DND-41 (cell line): ENCODE measurements at regions not wholly inside any gene's neighbourhood (a gene's known extent, or its start where the extent isn't known, plus 50 kb on each side); places are given as distances from the start of the nearest gene placed in this dataset.
"Not testable (repeated sequence)": the region's sequence is repeated elsewhere in the genome, so short reads cannot be mapped to it uniquely, and the experiment has no call there.

ENCODE experiments used
- ATAC-seq: fragments of 200-7000 bp; cut with Tn5 transposase; 3 replicates; pipeline ENCODE4 v1.9.1; 2021; ENCODE audit warnings: low read depth; ENCODE audit not compliant: insufficient read depth
- DNase-seq: peaks from one replicate; pipeline ENCODE4 v3.0.0-alpha.2; 2020
- H2AFZ ChIP-seq: 2 replicates; pipeline ENCODE4 v1.6.0; 2012; ENCODE audit warnings: low read depth, low read length
- H3K27ac ChIP-seq: 2 replicates; pipeline ENCODE4 v1.5.1; 2012; ENCODE audit warnings: low read length, inconsistent platforms
- H3K27me3 ChIP-seq: fragments of 200-600 bp; sonication (generic); 2 replicates; pipeline ENCODE4 v1.6.0; 2012; ENCODE audit warnings: low read length, mild to moderate bottlenecking, inconsistent platforms; ENCODE audit not compliant: insufficient read depth, poor library complexity
- H3K36me3 ChIP-seq: 2 replicates; pipeline ENCODE4 v1.5.1; 2012; ENCODE audit warnings: low read length, inconsistent platforms; ENCODE audit not compliant: insufficient read depth
- H3K4me1 ChIP-seq: 2 replicates; pipeline ENCODE4 v1.5.1; 2012; ENCODE audit warnings: mild to moderate bottlenecking, low read length; ENCODE audit not compliant: insufficient read depth
- H3K4me2 ChIP-seq: 2 replicates; pipeline ENCODE4 v1.6.0; 2012; ENCODE audit warnings: mild to moderate bottlenecking, moderate library complexity, low read length, inconsistent platforms; ENCODE audit not compliant: insufficient read depth
- H3K4me3 ChIP-seq, 2 experiments: fragments of 200-600 bp in 1 of 2; shearing (Covaris generic) in 1 of 2; 2 replicates each; pipeline ENCODE4 v1.5.1; 2012 to 2016; ENCODE audit warnings: inconsistent platforms in 2 of 2, low read length in 2 of 2, mild to moderate bottlenecking in 2 of 2, low read depth in 1 of 2, moderate library complexity in 1 of 2
- H3K79me2 ChIP-seq: 2 replicates; pipeline ENCODE4 v1.6.0; 2012; ENCODE audit warnings: low read length, inconsistent platforms; ENCODE audit not compliant: insufficient read depth
- H3K9ac ChIP-seq: 2 replicates; pipeline ENCODE4 v1.6.0; 2012; ENCODE audit warnings: low read depth, mild to moderate bottlenecking, inconsistent platforms, low read length, moderate library complexity
- H3K9me3 ChIP-seq: 2 replicates; pipeline ENCODE4 v1.5.1; 2012; ENCODE audit warnings: low read length, moderate library complexity, mild to moderate bottlenecking, inconsistent platforms; ENCODE audit not compliant: insufficient read depth, severe bottlenecking
- H4K20me1 ChIP-seq: 2 replicates; pipeline ENCODE4 v1.6.0; 2012; ENCODE audit warnings: low read length; ENCODE audit not compliant: insufficient read depth
- EZH2 ChIP-seq: IDR thresholded peaks from 3 replicates; pipeline ENCODE4 v1.6.1; 2012; ENCODE audit warnings: borderline replicate concordance, low read depth, mild to moderate bottlenecking, moderate library complexity, low read length, inconsistent platforms; ENCODE audit not compliant: severe bottlenecking
- TF ChIP-seq, protein P1 (sequence below): IDR thresholded peaks from 2 replicates; pipeline ENCODE4 v1.5.1; 2012; ENCODE audit warnings: borderline replicate concordance, low read length, moderate library complexity, mild to moderate bottlenecking; ENCODE audit not compliant: poor library complexity, severe bottlenecking; ENCODE audit errors: extremely low read depth

DNA sequence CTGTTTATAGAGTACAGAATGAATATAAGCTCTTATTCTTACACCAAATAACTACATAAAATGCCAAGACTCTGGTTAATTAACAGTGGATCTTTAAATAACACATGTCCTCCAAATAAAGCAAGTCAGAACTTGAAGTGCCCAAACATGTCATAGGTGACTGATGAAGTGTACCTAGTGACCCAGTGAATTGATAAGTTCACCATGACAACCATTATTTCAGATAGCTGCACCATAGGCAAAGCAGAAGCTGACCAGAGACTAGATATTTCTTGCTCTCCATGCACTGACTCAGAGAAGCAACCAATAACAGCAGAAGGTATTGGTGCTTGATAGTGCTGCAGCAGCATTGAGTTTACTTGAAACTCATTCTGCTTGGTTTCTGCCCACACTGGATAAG is 192.1 kb downstream of the DUSP10 start:
- H3K9me3 ChIP-seq: no peaks in the 10 kb centered on the region
- H3K27ac ChIP-seq: no peak overlapping the region
- H3K36me3 ChIP-seq: no peaks in the 10 kb centered on the region
- no peak for TF ChIP-seq EZH2
- TF ChIP-seq, protein P1, sequence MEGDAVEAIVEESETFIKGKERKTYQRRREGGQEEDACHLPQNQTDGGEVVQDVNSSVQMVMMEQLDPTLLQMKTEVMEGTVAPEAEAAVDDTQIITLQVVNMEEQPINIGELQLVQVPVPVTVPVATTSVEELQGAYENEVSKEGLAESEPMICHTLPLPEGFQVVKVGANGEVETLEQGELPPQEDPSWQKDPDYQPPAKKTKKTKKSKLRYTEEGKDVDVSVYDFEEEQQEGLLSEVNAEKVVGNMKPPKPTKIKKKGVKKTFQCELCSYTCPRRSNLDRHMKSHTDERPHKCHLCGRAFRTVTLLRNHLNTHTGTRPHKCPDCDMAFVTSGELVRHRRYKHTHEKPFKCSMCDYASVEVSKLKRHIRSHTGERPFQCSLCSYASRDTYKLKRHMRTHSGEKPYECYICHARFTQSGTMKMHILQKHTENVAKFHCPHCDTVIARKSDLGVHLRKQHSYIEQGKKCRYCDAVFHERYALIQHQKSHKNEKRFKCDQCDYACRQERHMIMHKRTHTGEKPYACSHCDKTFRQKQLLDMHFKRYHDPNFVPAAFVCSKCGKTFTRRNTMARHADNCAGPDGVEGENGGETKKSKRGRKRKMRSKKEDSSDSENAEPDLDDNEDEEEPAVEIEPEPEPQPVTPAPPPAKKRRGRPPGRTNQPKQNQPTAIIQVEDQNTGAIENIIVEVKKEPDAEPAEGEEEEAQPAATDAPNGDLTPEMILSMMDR: no peak
- H3K4me3 ChIP-seq: no peak overlapping the region
- ATAC-seq (no peak), DNase-seq (no peak)
- no peak overlapping the region for H3K9ac ChIP-seq
- no peaks in the 10 kb centered on the region for H3K79me2 ChIP-seq
- H3K4me2 ChIP-seq: no peak overlapping the region
- no peaks in the 10 kb centered on the region for H3K27me3 ChIP-seq
- no peak overlapping the region for H2AFZ ChIP-seq
- no peaks in the 10 kb centered on the region for H3K4me1 ChIP-seq
- no peaks in the 10 kb centered on the region for H4K20me1 ChIP-seq

DNA sequence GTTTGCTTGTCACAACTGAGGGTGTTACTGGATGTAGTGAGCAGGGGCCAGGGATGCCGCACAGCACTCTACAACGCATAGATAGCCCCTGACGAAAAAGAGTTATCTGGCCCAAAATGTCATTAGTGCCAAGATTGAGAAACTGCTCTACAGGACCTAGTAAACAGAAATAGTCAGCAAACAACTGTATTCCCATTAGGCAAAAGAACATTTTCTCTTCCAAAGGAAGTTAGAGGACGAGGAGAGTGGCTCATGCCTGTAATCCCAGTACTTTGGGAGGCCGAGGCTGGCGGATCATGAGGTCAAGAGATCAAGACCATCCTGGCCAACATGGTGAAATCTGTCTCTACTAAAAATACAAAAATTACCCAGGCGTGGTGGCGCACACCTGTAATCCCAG is 189.1 kb downstream of the DUSP10 start:
- H3K4me3 ChIP-seq, DNase-seq, H3K79me2 ChIP-seq, ATAC-seq, H3K4me2 ChIP-seq, H3K27ac ChIP-seq, H3K27me3 ChIP-seq, H3K9me3 ChIP-seq, H4K20me1 ChIP-seq, H3K4me1 ChIP-seq, H3K9ac ChIP-seq, H3K36me3 ChIP-seq, H2AFZ ChIP-seq: not testable (repeated sequence)

DNA sequence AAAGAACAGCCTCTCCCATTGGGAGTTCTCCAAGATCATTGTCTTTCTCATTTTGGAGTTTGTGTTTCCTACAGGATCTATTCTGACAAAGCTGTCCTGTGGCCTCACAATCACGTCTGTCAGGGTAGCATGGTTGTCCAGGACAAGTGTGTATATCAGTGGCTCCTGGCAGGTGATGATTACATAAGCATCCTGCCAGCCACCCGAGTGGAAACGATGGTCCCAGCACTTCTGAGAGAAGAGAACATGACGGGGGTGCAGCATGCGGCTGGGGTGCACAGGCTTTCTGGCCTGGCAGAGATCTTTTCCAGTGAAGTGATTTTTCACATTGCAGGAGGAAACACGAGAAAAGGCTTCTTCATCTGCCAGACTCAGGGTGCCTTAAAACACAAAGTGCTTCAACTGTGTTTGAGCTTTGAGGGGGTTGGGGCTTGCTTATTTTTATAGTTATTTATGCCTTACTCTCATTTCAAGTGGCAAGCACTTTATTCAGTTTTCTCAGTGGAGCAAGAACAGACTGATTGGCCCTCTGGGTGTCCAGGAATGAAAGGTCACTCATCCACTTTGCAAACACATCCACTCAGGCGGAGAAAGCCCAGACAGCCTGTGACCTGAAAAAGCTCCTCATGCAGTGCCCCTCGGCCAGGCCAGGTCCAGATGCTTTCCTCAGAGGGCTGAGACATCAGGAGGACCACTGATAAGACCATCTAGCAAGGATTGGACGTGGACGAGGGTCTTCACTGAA is 186.0 kb downstream of the DUSP10 start:
- TF ChIP-seq EZH2: no peak
- TF ChIP-seq, protein P1: no peak
- no peaks in the 10 kb centered on the region for H3K36me3 ChIP-seq
- H3K79me2 ChIP-seq: no peaks in the 10 kb centered on the region
- H3K9me3 ChIP-seq: no peaks in the 10 kb centered on the region
- H2AFZ ChIP-seq: no peak overlapping the region
- DNase-seq (no peak), ATAC-seq (no peak)
- no peak overlapping the region for H3K4me3 ChIP-seq
- no peak overlapping the region for H3K9ac ChIP-seq
- no peaks in the 10 kb centered on the region for H3K27me3 ChIP-seq
- H3K27ac ChIP-seq: no peak overlapping the region
- H3K4me1 ChIP-seq: no peaks in the 10 kb centered on the region
- H3K4me2 ChIP-seq: no peak overlapping the region
- H4K20me1 ChIP-seq: no peaks in the 10 kb centered on the region

DNA sequence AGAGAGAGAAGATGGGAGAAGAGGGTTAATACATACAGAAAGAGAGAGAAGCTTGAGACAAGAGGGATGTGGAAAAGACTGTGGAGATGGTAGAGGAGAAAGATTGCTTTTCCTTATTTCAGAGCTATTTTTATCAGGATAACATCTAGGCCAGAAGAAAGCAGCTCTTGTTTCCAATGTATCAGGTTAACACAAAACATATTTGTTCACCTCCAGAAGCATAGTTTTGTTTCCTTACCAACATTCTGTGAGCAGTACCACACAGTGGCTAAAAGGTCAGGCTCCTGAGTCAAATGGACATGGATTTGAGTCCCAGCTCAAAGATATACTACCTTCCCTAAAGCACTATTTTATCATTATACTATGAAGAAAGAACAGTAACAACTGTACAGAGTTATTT is 185.5 kb downstream of the DUSP10 start:
- ATAC-seq: no peak
- no peaks in the 10 kb centered on the region for H3K27me3 ChIP-seq
- H4K20me1 ChIP-seq: no peaks in the 10 kb centered on the region
- H3K27ac ChIP-seq: no peak overlapping the region
- no peaks in the 10 kb centered on the region for H3K36me3 ChIP-seq
- no peaks in the 10 kb centered on the region for H3K9me3 ChIP-seq
- no peak for TF ChIP-seq EZH2
- TF ChIP-seq, protein P1: no peak
- no peak overlapping the region for H2AFZ ChIP-seq
- no peaks in the 10 kb centered on the region for H3K79me2 ChIP-seq
- no peak for DNase-seq
- no peak overlapping the region for H3K4me2 ChIP-seq
- H3K4me3 ChIP-seq: no peak overlapping the region
- no peak overlapping the region for H3K9ac ChIP-seq
- no peaks in the 10 kb centered on the region for H3K4me1 ChIP-seq
